Mucosa of descending colon (tissue), 3 donors: ENCODE measurements at regions not wholly inside any gene's neighbourhood (a gene's known extent, or its start where the extent isn't known, plus 50 kb on each side); places are given as distances from the start of the nearest gene placed in this dataset.
"Not testable (repeated sequence)": the region's sequence is repeated elsewhere in the genome, so short reads cannot be mapped to it uniquely, and the experiment has no call there.

Experiments
- ATAC-seq: fragments of 200-7000 bp; cut with Tn5 transposase; one replicate; pipeline ENCODE4 v1.9.1; 2020; ENCODE audit warnings: mild to moderate bottlenecking, moderate library complexity
- DNase-seq, 3 donors: peaks; one replicate each; pipeline ENCODE4 v3.0.0-alpha.2; 2020
- H3K36me3 ChIP-seq: fragments of 200-600 bp; one replicate; pipeline ENCODE4 v1.8.0; 2021; ENCODE audit warnings: low read depth, mild to moderate bottlenecking
- H3K4me1 ChIP-seq: fragments of 200-600 bp; one replicate; pipeline ENCODE4 v1.8.0; 2021; ENCODE audit warnings: low read depth, mild to moderate bottlenecking
- H3K4me3 ChIP-seq: fragments of 200-600 bp; one replicate; pipeline ENCODE4 v1.8.0; 2021; ENCODE audit warnings: mild to moderate bottlenecking
- H3K9me3 ChIP-seq: fragments of 200-600 bp; one replicate; pipeline ENCODE4 v1.8.0; 2021; ENCODE audit warnings: mild to moderate bottlenecking
- intact Hi-C, 2 donors: fragments of 100-400 bp; cut with DNase I in 1 of 2; cut with micrococcal nuclease in 1 of 2; formaldehyde crosslinking; loops; one replicate each; pipeline versions ENCODE4 v1.11.0 to v1.11.1; 2022; cut with DNase I, micrococcal nuclease
- TF ChIP-seq, protein P1 (sequence below): fragments of 200-600 bp; IDR thresholded peaks from one replicate; pipeline ENCODE4 v1.8.0; 2022; ENCODE audit warnings: antibody characterized with exemption, mild to moderate bottlenecking
- donor health status: DM: no; HTN: no; CAD: no; lungs with moderate emphysema.
- donor health status: DM: no; HTN: no; CAD: no.
- donor health status: DM: no; HTN: yes; CAD: no.

DNA sequence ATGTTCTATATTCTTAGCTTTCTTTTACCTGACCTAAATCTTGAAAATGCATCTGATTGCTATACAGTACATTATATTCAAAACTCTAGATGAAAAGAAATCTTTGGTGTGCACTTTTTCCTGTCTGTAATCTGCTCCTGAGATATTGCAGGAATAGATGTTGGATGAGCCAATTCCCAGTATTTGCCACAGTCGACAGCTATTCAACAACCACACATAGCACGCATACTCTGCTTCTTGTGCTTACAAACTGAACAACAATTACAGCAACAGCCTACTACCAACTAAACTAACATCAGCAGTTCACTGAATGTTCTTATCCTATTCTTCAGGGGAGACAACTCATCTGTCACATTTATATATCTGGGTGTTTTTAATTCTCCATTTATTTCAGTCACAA is 573.9 kb upstream of the GRID2 start:
- Histone ChIP-seq H3K36me3 (no peaks in the 10 kb centered on the region), H3K9me3 (no peaks in the 10 kb centered on the region), H3K4me1 (no peaks in the 10 kb centered on the region), H3K4me3 (no peak overlapping the region)
- intact Hi-C loops = no loop called here
- DNase-seq (no peak), ATAC-seq (no peak)
- TF ChIP-seq, protein P1, sequence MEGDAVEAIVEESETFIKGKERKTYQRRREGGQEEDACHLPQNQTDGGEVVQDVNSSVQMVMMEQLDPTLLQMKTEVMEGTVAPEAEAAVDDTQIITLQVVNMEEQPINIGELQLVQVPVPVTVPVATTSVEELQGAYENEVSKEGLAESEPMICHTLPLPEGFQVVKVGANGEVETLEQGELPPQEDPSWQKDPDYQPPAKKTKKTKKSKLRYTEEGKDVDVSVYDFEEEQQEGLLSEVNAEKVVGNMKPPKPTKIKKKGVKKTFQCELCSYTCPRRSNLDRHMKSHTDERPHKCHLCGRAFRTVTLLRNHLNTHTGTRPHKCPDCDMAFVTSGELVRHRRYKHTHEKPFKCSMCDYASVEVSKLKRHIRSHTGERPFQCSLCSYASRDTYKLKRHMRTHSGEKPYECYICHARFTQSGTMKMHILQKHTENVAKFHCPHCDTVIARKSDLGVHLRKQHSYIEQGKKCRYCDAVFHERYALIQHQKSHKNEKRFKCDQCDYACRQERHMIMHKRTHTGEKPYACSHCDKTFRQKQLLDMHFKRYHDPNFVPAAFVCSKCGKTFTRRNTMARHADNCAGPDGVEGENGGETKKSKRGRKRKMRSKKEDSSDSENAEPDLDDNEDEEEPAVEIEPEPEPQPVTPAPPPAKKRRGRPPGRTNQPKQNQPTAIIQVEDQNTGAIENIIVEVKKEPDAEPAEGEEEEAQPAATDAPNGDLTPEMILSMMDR = no peak

DNA sequence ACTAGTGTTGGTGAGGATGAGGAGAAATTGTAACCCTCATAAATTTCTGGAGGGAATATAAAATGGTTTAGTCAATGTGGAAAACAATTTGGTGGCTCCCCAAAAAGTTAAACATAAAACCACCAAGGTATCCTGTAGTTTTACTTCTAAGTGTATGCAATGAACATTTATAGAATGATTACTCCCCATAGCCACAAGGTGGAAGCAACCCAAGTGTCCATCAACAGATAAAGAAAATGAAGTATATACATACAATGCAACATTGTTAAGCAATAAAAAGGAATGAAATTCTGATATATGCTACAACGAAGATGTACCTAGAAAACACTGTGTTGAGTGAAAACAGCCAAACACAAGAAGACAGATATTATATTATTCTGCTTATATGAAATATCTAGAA is 569.1 kb upstream of the GRID2 start:
- intact Hi-C loops = no loop called here
- DNase-seq = no peak
- no peak for ATAC-seq

DNA sequence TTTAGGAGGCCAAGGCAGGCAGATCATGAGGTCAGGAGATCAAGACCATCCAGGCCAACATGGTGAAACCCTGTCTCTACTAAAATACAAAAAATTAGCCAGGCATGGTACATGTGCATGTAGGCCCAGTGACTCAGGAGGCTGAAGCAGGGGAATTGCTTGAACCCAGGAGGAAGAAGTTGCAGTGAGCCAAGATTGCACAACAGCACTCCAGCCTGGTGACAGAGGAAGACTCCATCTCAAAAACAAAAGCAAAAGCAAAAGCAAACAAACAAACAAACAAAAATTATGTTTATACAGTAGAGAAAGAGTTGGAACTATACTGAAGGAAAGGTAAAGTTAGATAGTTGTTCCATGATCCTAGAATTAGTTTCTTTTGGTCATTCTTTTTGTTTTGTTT is 564.9 kb upstream of the GRID2 start:
- H3K9me3 ChIP-seq, H3K4me1 ChIP-seq, H3K36me3 ChIP-seq, intact Hi-C loops, H3K4me3 ChIP-seq, DNase-seq, ATAC-seq: not testable (repeated sequence)

More for the DNA sequence above, 569.1 kb upstream of the GRID2 start:
- TF ChIP-seq, protein P1 = no peak
- Histone ChIP-seq H3K9me3 (no peaks in the 10 kb centered on the region), H3K36me3 (no peaks in the 10 kb centered on the region), H3K4me1 (no peaks in the 10 kb centered on the region), H3K4me3 (no peak overlapping the region)

DNA sequence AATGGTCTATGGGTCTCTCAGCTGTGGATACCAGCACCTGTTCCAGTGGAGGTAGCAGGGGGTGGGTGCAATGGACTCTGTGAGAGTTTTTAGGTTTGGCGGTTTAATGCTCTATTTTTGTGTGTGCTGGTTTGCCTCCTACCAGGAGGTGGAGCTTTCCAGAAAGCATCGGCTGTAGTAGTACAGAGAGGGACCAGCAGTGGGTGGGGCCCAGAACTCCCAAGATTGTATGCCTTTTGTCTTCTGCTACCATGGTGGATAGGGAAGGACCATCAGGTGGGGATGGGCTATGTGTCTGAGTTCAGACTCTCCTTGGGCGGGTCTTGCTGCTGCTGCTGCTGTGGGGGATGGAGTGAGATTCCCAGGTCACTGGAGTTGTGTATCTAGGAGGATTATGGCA is 557.2 kb upstream of the GRID2 start:
- Histone ChIP-seq H3K4me3 (no peak overlapping the region), H3K4me1 (no peaks in the 10 kb centered on the region), H3K36me3 (no peaks in the 10 kb centered on the region), H3K9me3 (no peaks in the 10 kb centered on the region)
- DNase-seq = no peak
- TF ChIP-seq, protein P1 = no peak
- intact Hi-C loops = no loop called here
- no peak for ATAC-seq

DNA sequence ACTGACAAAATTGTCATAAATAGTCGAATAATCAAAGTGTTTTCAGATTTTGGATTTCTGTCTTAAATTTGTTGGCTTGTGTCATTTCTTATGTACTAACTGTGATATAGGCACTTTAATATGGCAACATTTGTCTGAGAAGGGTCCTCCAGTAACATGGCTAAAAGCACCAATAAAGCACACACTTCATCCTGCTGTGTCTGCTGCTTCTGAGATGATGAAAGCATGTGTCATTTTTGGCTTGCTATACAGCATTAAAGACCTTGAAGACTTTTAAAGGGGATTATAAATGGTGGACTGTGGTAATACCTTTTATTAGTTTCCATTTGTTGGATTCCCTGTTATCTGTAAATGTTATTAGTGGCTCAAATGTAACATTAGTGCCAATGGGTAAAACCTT is 551.8 kb upstream of the GRID2 start:
- intact Hi-C loops = no loop called here
- TF ChIP-seq, protein P1 = no peak
- H3K9me3 ChIP-seq = no peaks in the 10 kb centered on the region
- no peak for ATAC-seq
- H3K4me3 ChIP-seq = no peak overlapping the region
- H3K4me1 ChIP-seq = no peaks in the 10 kb centered on the region
- DNase-seq = no peak
- H3K36me3 ChIP-seq = no peaks in the 10 kb centered on the region

DNA sequence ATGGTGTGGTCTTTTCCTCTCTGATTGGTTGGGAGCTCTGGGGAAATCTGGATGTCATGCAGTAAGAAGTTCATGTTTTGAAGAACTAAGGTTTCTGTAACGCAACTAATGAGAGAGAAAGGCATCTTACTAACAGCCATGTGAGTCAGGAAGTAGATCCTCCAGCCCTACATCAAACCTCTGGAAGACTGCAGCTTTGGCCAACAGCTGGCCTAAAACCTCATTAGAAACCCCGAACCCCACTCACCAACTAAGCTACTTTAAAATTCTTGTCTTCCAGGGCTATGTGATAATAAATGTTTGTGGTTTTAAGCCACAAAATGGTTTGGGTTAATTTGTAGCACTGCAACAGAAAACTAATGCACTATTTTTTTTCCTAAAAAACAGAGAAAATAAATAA is 549.0 kb upstream of the GRID2 start:
- intact Hi-C loops = no loop called here
- H3K4me1 ChIP-seq = no peaks in the 10 kb centered on the region
- no peak overlapping the region for H3K4me3 ChIP-seq
- DNase-seq (no peak), ATAC-seq (no peak)
- no peaks in the 10 kb centered on the region for H3K9me3 ChIP-seq
- TF ChIP-seq, protein P1 = no peak
- no peaks in the 10 kb centered on the region for H3K36me3 ChIP-seq
